Fibroblast of skin of back (primary cell): ENCODE measurements at regions not wholly inside any gene's neighbourhood (a gene's known extent, or its start where the extent isn't known, plus 50 kb on each side); places are given as distances from the start of the nearest gene placed in this dataset.

Source experiments
- DNase-seq: peaks from one replicate; pipeline ENCODE4 v3.0.0-alpha.2; 2013

- no peak for DNase-seq
Observed at GRCh38 chr15:92565351-92566125, 90.0 kb downstream of the FAM174B start.

DNA sequence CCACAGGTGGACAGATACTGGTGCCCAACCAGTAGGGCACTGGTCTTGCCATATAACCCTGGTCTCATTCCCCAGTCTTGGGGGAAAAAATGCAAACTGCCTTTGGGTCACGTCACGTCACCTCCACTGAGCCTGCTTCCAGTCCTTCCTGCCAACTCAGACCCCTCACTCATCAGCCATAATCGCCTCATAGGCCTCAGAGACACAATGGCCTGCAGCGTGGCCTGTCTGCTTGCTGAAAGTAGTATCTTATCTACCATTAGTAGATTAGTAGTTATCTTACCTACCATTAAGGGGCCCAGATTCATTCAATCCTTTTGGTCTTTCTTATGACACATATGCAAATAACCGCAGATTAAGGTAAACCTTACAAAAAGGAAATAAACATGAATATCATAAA is 93.8 kb downstream of the FAM174B start:
- DNase-seq, result no peak

GRCh38 chr15:92553317-92553716 is 102.3 kb downstream of the FAM174B start:
- no peak for DNase-seq

DNA sequence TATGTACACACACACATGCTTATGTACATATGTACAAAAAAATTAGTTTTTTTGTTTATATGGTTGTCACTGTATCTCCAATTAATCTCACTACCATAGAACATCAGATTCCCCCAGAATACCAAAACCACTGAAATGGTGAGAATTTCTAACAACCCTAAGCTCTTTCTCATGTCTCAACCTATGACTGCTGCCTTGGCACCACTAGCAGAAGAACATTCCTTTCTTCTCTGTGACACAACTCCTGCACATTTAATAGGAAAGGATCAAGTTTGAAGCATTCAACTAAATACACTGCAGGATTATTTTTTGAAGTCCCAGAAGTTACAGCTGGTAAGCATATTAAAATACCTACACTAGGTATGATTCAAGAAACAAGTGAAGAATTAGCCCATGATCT is 109.6 kb downstream of the FAM174B start:
- DNase-seq, result no peak

DNA sequence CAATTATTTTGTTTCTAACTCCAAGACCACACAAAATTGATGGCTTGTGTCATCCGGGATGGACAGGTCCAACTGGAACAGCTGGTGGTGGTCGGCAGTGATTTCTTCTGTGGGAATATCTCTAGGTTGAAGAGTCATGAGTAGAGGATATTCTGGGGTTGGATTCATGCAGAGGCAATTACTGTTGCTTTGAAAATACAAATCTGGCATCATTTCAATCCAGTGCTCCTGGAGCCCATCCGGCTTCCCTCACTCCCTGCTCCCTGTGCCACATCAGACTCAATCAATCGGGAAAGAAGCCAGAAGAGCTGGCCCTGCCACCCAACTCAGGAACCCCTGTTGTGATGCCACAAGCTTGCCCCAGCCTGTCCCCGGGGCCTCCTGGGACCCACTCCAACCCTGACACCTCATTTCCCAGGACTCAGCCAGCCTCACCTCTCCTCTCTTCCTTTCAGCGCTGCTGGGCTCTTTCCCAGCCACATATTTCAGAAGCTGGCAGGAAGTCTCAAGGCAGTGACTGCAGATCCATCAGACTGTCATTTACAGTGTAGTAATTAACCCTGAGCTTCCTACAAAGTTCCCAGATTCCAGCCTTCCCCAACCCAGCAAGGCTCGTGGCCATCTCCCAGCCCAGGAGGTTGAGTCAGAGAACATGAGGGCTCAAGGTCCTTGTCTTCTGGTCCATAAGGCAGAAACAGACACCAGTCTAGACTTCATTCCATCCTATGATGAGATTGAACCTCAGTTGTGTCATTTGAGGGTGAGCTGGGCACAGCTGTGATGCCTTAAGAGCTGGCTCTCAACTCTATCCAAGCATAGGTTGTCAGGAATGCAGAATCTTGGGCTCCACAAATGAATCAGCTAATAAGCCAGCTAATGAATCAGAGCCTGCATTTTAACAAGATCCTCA is 114.0 kb downstream of the FAM174B start:
- DNase-seq, result peak; percentile 22

- no peak for DNase-seq
Observed at GRCh38 chr15:92538115-92538514, 117.5 kb downstream of the FAM174B start.

DNA sequence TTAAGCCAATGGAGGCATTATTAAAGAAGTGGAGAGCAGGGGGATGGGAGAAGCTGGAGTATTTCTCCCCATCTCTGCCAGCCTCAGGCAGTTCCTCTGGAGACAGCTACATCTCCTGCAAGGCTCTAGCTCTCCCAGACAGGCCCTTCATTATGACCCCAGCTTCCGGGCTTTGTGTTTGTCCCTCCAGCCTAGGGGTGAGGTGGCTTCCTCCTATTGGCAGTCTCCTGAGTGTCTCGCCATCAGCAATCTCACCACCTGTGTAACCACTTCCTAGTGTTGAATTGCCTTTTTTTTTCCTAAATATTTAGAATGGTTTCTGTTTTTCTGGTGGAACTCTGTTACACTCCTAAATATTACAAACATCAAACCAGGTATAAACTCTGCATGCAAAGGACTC is 122.3 kb downstream of the FAM174B start:
- no peak for DNase-seq

DNA sequence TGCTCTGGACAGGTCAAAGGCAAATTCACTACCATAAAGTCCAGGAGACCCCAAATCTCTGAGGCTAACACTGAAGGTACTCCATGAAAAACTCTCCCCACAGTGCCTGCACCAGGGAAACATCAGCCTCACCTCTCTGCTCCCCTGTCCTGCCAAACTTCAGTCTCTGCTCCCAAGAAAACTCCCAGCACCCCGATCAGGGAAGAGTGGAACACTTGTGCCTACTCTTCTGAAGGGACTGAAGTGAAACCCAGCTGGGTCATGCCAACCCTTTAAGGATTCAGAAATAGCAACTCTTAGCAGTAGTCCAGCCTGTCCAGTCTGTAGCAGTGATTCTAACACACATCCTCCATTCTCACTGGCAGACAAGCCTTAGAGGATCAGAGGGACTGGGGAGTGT is 124.2 kb downstream of the FAM174B start:
- DNase-seq, result no peak

DNA sequence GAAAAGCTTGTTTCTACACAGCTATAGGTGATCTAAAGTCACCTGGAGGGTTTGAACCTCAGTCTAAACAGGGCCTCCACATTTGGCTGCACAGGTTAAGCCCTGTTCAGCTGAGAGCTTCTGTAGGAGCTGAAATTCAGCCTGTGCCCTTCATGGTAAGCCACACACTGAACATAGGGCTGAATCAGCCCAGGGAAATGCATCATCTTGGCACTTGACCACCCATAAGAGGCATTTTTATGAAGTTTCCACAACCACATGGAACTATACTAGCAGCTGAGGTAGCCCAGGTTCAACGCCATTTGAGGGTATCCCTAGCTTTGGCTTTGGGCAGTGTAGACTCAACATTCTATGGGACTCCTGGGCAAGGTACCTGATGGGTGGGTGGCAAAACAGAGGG is 126.8 kb downstream of the FAM174B start:
- DNase-seq, result no peak

DNA sequence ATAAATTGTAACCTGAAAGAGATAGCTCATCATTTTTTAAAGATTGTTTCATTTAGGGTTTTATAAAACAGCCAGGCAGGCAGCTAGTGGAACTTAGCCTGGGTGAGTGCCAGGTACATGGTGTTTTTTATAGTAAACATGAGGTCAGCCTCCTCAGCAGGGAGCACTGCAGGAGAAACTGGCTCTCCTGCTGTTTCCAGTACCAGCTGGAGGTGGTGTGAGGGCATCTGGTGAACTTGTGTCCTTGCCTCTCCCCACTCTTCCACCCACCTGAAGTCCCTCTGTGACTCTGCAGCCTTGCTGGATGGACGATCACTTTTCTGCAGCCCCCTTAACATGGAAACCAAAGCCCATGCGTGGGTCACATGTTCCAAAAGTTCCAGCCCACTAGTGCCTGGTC is 128.4 kb downstream of the FAM174B start:
- no peak for DNase-seq

- no peak for DNase-seq
Observed at GRCh38 chr15:92525758-92526245, 129.8 kb downstream of the FAM174B start.

DNA sequence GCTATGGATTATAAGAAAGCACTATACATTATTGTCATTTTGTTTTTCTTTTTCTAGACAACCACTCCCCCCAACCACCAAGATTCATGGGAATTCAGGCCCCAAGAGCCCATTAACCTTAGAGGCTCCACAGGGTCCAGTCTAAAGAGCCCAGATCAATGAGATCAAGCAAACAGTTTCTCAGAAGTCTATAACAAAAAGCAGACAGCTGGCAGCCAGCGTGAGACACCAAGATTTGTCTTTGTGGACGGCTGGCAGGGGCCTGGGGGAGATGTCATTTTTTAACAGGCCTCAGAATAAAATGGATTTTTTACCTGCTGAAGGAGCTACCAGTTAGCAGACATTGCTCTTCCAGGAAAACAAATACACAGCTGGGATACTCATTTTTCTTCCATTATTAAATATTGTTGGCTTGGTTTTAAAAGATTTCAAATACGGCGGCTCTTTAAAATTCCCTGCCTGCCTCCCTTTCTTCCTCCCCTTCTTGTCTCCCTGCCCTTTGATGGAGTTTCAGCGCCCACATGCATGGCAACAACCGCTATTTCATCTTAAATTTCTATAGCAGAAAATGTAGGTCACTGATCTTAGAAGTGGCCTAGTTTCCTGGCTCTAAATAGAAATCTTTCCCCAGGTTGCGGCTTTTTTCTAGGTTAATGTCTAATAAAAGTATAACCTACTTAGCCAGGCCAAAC is 130.6 kb downstream of the FAM174B start:
- no peak for DNase-seq

DNA sequence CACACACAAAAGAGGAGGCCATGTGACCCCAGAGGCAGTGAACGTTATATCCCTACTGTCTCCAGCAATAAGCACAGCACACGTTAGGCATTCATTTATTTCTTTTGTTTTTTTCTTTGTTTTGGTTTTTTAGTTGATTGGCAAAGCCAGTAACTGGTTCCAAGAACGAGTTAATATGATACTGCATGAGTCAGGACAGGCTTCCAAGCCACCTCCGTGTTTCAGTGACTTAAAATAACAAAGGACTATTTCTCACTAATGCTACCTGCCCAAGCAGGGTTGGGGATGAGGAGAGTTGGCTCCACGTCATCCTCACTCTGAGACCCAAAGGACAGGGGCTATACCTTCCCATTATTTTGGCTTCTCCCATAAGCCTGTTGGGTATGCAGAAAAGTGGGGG is 130.5 kb downstream of the ST8SIA2 start:
- DNase-seq, result no peak

DNA sequence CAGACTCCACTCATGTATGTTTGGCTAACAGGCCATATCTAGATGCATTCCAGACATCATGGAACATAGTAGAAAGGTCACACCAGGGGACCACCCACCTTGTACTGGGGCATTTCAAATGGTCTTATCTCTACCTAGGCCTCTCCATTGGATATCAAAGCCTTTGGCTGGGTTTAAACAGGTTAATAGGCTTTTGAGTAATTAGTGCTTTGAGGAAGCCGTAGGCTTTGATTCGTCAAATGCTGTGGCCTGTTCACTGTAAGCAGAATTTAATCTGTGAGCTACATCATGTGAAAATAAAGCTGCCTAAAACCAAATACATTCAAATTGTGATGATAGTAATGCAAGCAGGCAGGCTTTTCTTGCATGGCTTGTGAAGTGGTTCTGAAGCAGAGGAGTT is 129.5 kb downstream of the ST8SIA2 start:
- DNase-seq, result no peak

GRCh38 chr15:92521624-92522008 is 127.9 kb downstream of the ST8SIA2 start:
- peak; percentile 82 for DNase-seq

GRCh38 chr15:92520914-92521623 is 127.4 kb downstream of the ST8SIA2 start:
- no peak for DNase-seq

- DNase-seq, result peak; percentile 63
Observed at GRCh38 chr15:92519709-92520108, 126.0 kb downstream of the ST8SIA2 start.
